Cardiac septum (tissue), 1 donor: ENCODE measurements at regions not wholly inside any gene's neighbourhood (a gene's known extent, or its start where the extent isn't known, plus 50 kb on each side); places are given as distances from the start of the nearest gene placed in this dataset.

Source experiments
- DNase-seq: peaks from one replicate; pipeline ENCODE4 v3.0.0-alpha.2; 2020; ENCODE audit warnings: low spot score
- intact Hi-C: fragments of 100-400 bp; cut with DNase I; formaldehyde crosslinking; loops from one replicate; pipeline ENCODE4 v1.14.0; 2022
- donor health status: DM: no; HTN: no; CAD: no.

DNA sequence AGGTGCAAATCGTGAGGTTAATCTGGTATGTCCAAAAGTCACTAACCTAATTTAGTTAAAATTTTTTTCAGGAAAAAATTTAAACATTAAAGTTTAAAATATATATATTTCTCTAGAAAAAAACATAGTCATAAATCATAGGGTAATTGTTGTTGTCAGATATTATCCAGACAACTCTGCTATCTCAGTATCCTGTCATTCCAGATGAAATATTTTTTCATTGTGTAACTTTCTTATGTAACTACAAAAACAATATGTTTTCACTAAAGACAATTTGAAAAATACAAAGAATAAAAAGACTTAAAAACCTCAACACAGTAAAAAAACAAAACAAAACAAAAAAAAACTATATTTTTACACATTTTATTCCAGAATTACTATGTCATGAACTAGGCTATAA, 57.6 kb downstream of the TENT5A start:
- DNase-seq = no peak
- intact Hi-C loops = no loop called here

- DNase-seq = no peak
- intact Hi-C loops = no loop called here
These were observed 58.3 kb downstream of the TENT5A start for GRCh38 chr6:81694207-81694606.

GRCh38 chr6:81693266-81693665, 59.2 kb downstream of the TENT5A start:
- DNase-seq = no peak
- intact Hi-C loops = no loop called here

- DNase-seq = no peak
- intact Hi-C loops = no loop called here
These were observed 62.4 kb downstream of the TENT5A start for GRCh38 chr6:81690073-81690472.

- intact Hi-C loops = no loop called here
- DNase-seq = no peak
These were observed 62.9 kb downstream of the TENT5A start for GRCh38 chr6:81689580-81689979.

- intact Hi-C loops = loop anchor here (2.0 kb wide), 1 partner anchor 65 kb away; no protein-coding TSS in a partner anchor
- no peak for DNase-seq
These were observed 68.6 kb downstream of the TENT5A start for GRCh38 chr6:81683912-81684311.

- intact Hi-C loops = loop anchor here (2.0 kb wide), 1 partner anchor 66 kb away; no protein-coding TSS in a partner anchor
- DNase-seq = no peak
These were observed 69.4 kb downstream of the TENT5A start for GRCh38 chr6:81682858-81683620.

DNA sequence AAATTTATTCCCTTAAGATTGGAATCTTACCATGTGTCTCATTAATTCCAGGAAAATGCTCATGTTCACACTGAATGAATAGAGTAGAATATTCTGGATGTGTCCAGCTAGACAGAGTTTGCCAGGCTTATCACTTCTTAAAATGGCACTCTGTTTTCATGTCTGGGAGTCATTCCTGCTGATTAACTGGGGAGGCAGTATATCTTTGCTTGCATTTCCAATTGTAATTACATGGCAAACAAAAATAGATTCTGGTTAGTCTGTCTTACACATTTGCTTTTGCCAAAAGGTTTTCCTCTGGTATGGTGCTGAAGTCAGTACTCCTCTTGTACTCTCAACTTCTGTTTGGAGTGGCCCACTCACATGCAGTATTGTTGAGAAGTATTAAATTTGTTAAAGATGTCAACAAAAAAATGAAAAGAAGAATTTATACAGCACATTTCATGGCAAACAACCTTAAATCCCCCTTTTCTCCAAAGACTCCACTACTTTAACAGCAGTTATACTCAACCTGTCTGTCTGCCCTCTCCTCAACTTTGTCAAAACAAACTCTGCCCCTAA, 70.2 kb downstream of the TENT5A start:
- no peak for DNase-seq
- intact Hi-C loops = loop anchor here (2.0 kb wide), 1 partner anchor 66 kb away; no protein-coding TSS in a partner anchor

DNA sequence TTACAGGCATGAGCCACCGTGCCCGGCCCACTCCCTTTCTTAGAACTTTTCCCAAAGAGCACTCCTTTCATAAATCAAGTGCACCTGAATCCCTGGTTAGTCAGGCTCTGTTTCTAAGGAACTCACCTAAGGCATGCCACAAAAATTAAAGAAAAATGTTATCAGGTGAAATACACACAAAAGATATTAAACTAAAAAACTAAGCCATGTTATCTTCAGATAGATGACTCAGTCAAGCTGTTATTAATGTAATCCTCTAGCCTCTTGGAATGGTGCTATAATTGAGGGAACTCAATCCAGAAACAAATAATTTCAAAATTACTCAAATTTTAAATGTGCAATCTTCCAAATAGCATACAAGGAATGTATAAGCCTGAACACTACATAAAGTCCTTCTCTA, 83.0 kb downstream of the TENT5A start:
- DNase-seq = no peak
- intact Hi-C loops = no loop called here

- intact Hi-C loops = no loop called here
These were observed 83.8 kb downstream of the TENT5A start for GRCh38 chr6:81668615-81669047.

GRCh38 chr6:81666481-81666880, 86.0 kb downstream of the TENT5A start:
- intact Hi-C loops = no loop called here
- DNase-seq = no peak

More at GRCh38 chr6:81668615-81669047, 83.8 kb downstream of the TENT5A start:
- DNase-seq = no peak

GRCh38 chr6:81656231-81656630, 96.2 kb downstream of the TENT5A start:
- intact Hi-C loops = no loop called here
- no peak for DNase-seq

- intact Hi-C loops = no loop called here
- DNase-seq = no peak
These were observed 96.8 kb downstream of the TENT5A start for GRCh38 chr6:81655696-81656095.

GRCh38 chr6:81648502-81648901, 104.0 kb downstream of the TENT5A start:
- no peak for DNase-seq

DNA sequence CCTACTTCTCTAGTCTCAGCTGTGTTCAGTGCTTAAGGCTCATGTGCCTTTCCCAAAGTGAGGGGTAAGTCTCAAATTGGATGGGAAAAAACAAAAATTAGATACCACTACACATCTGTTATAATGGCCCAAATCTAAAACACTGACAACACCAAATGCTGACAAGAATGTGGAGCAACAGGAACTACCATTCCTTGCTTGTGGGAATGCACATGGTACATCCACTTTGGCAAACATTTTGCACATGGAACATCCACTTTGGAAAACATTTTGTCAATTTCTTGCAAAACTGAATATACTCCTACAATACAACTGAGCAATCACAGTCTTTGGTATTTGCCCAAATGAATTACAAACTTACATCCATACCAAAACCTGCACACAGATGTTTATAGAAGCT, 109.3 kb downstream of the TENT5A start:
- DNase-seq = no peak
- intact Hi-C loops = no loop called here

More at GRCh38 chr6:81648502-81648901, 104.0 kb downstream of the TENT5A start:
- intact Hi-C loops = no loop called here

DNA sequence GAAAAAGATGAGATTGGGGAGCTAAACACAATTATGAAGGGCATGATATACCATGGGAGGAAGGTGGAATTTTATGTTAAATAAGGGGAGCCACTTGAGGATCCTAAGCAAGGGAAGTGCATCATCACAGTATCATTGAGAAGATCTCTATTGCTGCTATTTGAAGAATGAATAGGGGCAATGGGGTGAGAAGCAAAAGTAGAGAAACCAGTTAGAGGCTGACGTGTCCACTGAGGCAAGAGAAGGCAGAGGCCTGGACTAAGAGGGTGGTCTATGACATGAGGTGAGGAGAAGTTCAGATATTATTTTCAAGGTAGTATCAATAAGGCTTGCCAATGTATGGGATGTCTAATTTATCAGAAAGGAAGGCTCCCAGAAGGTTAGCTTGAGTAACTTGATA, 111.6 kb downstream of the TENT5A start:
- intact Hi-C loops = no loop called here
- no peak for DNase-seq

- DNase-seq = no peak
- intact Hi-C loops = no loop called here
These were observed 112.4 kb downstream of the TENT5A start for GRCh38 chr6:81640126-81640525.

DNA sequence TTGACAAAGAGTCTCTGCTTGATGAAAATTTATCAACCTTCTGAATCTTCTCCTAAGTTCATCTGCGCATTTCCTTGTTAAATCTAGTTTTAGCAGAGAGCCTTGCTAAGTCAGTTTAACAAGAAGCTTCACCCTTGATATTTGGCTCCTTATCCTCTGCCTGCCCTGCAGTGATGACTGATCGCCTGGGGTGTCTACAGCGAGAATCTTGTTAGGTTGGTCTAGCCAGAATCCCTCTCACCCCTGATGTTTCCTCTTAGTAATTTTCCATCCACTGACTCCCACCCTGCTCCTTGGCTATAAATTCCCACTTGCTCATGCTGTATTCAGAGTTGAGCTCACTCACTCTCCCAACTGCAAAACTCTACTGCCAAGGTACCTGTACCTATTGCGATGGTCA, 114.1 kb downstream of the TENT5A start:
- intact Hi-C loops = no loop called here
- DNase-seq = no peak

- intact Hi-C loops = no loop called here
These were observed 115.4 kb downstream of the TENT5A start for GRCh38 chr6:81636930-81637568.

GRCh38 chr6:81634155-81634880, 118.2 kb downstream of the TENT5A start:
- DNase-seq = no peak
- intact Hi-C loops = no loop called here

More at GRCh38 chr6:81636930-81637568, 115.4 kb downstream of the TENT5A start:
- DNase-seq = no peak
